Type B pancreatic cell (in vitro differentiated cells): ENCODE measurements at regions not wholly inside any gene's neighbourhood (a gene's known extent, or its start where the extent isn't known, plus 50 kb on each side); places are given as distances from the start of the nearest gene placed in this dataset.

Source experiments
- DNase-seq: peaks from one replicate; pipeline ENCODE4 v3.0.0; 2021; ENCODE audit warnings: mixed read lengths; ENCODE audit not compliant: unreplicated experiment; ENCODE audit errors: extremely low spot score
- H3K27ac Mint-ChIP-seq: 2 replicates; pipeline ENCODE4 v1.8.0; 2021; ENCODE audit warnings: mild to moderate bottlenecking, mixed read lengths
- H3K27me3 Mint-ChIP-seq: 2 replicates; pipeline ENCODE4 v1.8.0; 2021; ENCODE audit warnings: mixed read lengths
- H3K36me3 Mint-ChIP-seq: 2 replicates; pipeline ENCODE4 v1.8.0; 2021; ENCODE audit warnings: mixed read lengths
- H3K4me1 Mint-ChIP-seq: one replicate; pipeline ENCODE4 v1.8.0; 2021; ENCODE audit warnings: mixed read lengths; ENCODE audit not compliant: unreplicated experiment
- H3K4me3 Mint-ChIP-seq: 2 replicates; pipeline ENCODE4 v1.8.0; 2021; ENCODE audit warnings: mild to moderate bottlenecking, mixed read lengths
- H3K9me3 Mint-ChIP-seq: 2 replicates; pipeline ENCODE4 v1.8.0; 2021; ENCODE audit warnings: mixed read lengths
- CTCF ChIP-seq: fragments of 200-600 bp; sonication (generic); conservative IDR thresholded peaks from 2 replicates; pipeline ENCODE4 v1.5.0; 2021; ENCODE audit warnings: antibody characterized with exemption, mild to moderate bottlenecking

- Mint-ChIP-seq H3K4me1 (no peaks in the 10 kb centered on the region), H3K4me3 (no peak overlapping the region), H3K36me3 (no peaks in the 10 kb centered on the region), H3K27me3 (no peaks in the 10 kb centered on the region), H3K9me3 (no peaks in the 10 kb centered on the region), H3K27ac (no peak overlapping the region)
- no peak for TF ChIP-seq CTCF
- no peak for DNase-seq
These were observed 179.5 kb downstream of the TFAP2A start for GRCh38 chr6:10235344-10235743.

DNA sequence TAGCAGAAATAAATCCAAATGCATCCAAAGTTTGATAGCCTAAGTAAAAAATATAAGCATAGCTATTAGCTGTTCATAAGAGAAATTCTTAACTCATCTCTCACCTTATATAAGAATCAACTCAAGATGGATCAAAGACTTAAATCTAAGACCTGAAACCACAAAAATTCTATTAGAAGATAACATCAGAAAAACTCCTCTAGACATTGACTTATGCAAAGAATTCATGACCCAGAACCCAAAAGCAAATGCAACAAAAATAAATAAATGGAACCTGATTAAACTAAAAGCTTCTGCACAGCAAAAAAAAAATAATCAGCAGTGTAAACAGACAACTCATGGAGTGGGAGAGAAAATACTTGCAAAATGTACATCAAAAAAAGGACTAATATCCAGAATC, 184.3 kb downstream of the TFAP2A start:
- Mint-ChIP-seq H3K27ac (no peak overlapping the region), H3K27me3 (no peaks in the 10 kb centered on the region), H3K36me3 (no peaks in the 10 kb centered on the region), H3K4me3 (no peak overlapping the region), H3K4me1 (no peaks in the 10 kb centered on the region), H3K9me3 (no peaks in the 10 kb centered on the region)
- DNase-seq = no peak
- TF ChIP-seq CTCF = no peak

- Mint-ChIP-seq H3K4me1 (peaks cover 11% of the 10 kb centered on the region), H3K4me3 (no peak overlapping the region), H3K27ac (no peak overlapping the region), H3K27me3 (no peaks in the 10 kb centered on the region), H3K9me3 (peaks cover 6% of the 10 kb centered on the region), H3K36me3 (no peaks in the 10 kb centered on the region)
- no peak for TF ChIP-seq CTCF
- no peak for DNase-seq
These were observed 191.0 kb downstream of the TFAP2A start for GRCh38 chr6:10223841-10224240.

- Mint-ChIP-seq H3K4me3 (peak overlapping the region; percentile 34), H3K27ac (no peak overlapping the region), H3K27me3 (no peaks in the 10 kb centered on the region), H3K4me1 (peaks cover 23% of the 10 kb centered on the region), H3K9me3 (peaks cover 6% of the 10 kb centered on the region), H3K36me3 (no peaks in the 10 kb centered on the region)
- TF ChIP-seq CTCF = no peak
- DNase-seq = no peak
These were observed 193.7 kb downstream of the TFAP2A start for GRCh38 chr6:10221178-10221577.

DNA sequence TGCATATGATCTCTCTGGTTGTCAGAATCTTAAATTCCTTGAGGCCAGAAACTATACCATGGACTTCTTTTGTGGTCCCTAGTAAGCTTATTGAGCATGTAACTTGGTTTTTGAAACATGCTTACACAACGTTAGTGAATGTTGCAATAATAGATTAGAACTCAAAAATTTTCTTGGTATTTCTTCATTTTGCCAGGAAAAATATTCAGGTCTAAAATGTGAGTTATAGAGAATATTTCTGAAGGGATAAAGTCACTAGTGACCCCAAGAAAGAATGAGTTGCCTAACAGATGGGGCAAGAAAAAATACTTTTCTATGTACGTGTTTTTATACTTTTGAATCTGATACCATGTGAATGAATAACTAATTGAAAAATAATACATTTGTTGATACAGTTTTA, 195.4 kb downstream of the TFAP2A start:
- Mint-ChIP-seq H3K4me3 (no peak overlapping the region), H3K27ac (no peak overlapping the region), H3K36me3 (no peaks in the 10 kb centered on the region), H3K27me3 (no peaks in the 10 kb centered on the region), H3K4me1 (peaks cover 23% of the 10 kb centered on the region), H3K9me3 (no peaks in the 10 kb centered on the region)
- no peak for DNase-seq
- no peak for TF ChIP-seq CTCF

GRCh38 chr6:10217111-10217510, 197.8 kb downstream of the TFAP2A start:
- TF ChIP-seq CTCF = no peak
- H3K4me1 Mint-ChIP-seq = peaks cover 23% of the 10 kb centered on the region
- H3K4me3 Mint-ChIP-seq = no peak overlapping the region
- H3K9me3 Mint-ChIP-seq = no peaks in the 10 kb centered on the region
- no peak for DNase-seq
- H3K27ac Mint-ChIP-seq = peak overlapping the region; percentile 59
- H3K27me3 Mint-ChIP-seq = no peaks in the 10 kb centered on the region
- no peaks in the 10 kb centered on the region for H3K36me3 Mint-ChIP-seq
